Brain microvascular endothelial cell (primary cell): ENCODE measurements at regions not wholly inside any gene's neighbourhood (a gene's known extent, or its start where the extent isn't known, plus 50 kb on each side); places are given as distances from the start of the nearest gene placed in this dataset.

Source experiments
- DNase-seq: peaks from one replicate; pipeline ENCODE4 v3.0.0-alpha.2; 2020
- H3K27ac ChIP-seq: fragments of 250-450 bp; sonication (Bioruptor Pico); 2 replicates; pipeline ENCODE4 v1.5.1; 2020; ENCODE audit warnings: mild to moderate bottlenecking, moderate library complexity
- H3K27me3 ChIP-seq: fragments of 250-450 bp; sonication (Bioruptor Pico); replicated peaks from 2 replicates; pipeline ENCODE4 v1.5.1; 2020; ENCODE audit warnings: mild to moderate bottlenecking
- H3K36me3 ChIP-seq: fragments of 250-450 bp; sonication (Bioruptor Pico); replicated peaks from 2 replicates; pipeline ENCODE4 v1.5.1; 2020; ENCODE audit warnings: mild to moderate bottlenecking
- H3K4me3 ChIP-seq: 2 replicates; pipeline ENCODE4 v1.5.1; 2011; ENCODE audit warnings: low read depth, mild to moderate bottlenecking, control low read depth, low read length, moderate library complexity
- in situ Hi-C: cut with HindIII; loops from 2 replicates; pipeline ENCODE4 v1.10.0; 2017; ENCODE audit warnings: low sequenced_read_pairs, low pct_ligation_motif_present
- TF ChIP-seq, protein P1 (sequence below): IDR thresholded peaks from 2 replicates; pipeline ENCODE4 v1.5.1; 2011; ENCODE audit warnings: low read depth, mild to moderate bottlenecking, moderate library complexity, low read length, control low read depth, inconsistent platforms; ENCODE audit errors: missing control alignments

- Histone ChIP-seq H3K27me3 (peaks cover 28% of the 10 kb centered on the region), H3K4me3 (no peak overlapping the region), H3K36me3 (no peaks in the 10 kb centered on the region), H3K27ac (no peak overlapping the region)
- no peak for DNase-seq
- TF ChIP-seq, protein P1, sequence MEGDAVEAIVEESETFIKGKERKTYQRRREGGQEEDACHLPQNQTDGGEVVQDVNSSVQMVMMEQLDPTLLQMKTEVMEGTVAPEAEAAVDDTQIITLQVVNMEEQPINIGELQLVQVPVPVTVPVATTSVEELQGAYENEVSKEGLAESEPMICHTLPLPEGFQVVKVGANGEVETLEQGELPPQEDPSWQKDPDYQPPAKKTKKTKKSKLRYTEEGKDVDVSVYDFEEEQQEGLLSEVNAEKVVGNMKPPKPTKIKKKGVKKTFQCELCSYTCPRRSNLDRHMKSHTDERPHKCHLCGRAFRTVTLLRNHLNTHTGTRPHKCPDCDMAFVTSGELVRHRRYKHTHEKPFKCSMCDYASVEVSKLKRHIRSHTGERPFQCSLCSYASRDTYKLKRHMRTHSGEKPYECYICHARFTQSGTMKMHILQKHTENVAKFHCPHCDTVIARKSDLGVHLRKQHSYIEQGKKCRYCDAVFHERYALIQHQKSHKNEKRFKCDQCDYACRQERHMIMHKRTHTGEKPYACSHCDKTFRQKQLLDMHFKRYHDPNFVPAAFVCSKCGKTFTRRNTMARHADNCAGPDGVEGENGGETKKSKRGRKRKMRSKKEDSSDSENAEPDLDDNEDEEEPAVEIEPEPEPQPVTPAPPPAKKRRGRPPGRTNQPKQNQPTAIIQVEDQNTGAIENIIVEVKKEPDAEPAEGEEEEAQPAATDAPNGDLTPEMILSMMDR: no peak
- in situ Hi-C loops: no loop called here
These were observed 108.1 kb downstream of the UCHL1 start for GRCh38 chr4:41364876-41365275.

- Histone ChIP-seq H3K27me3 (peaks cover 25% of the 10 kb centered on the region), H3K27ac (no peak overlapping the region), H3K4me3 (no peak overlapping the region), H3K36me3 (no peaks in the 10 kb centered on the region)
- in situ Hi-C loops: no loop called here
- TF ChIP-seq, protein P1: no peak
- DNase-seq: no peak
These were observed 109.0 kb downstream of the UCHL1 start for GRCh38 chr4:41365681-41366080.

DNA sequence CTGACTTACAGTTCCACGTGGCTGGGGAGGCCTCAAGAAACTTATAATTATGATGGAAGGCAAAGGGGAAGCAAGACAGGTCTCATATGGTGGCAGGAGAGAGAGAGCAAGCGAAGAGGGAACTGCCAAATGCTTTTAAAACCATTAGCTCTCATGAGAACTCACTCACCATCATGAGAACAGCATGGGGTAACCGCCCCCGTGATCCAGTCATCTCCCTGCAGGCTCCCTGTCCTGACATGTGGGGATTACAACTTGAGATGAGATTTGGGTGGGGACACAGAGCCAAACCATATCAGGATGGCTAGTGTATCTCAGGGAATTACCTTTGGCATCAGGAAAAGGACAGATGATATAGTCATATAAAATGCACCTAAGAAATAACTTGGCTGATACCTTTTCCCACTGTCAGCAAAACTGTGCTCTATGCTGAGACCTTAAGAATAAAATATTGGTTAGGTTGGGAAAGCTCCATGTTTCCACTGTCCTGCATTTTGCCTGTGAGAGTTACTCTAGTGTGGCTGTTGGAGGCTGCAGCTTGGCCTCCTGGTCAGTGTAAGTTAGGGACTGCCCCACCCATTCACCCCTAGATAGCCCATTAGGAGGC is 110.3 kb downstream of the UCHL1 start:
- in situ Hi-C loops: no loop called here
- Histone ChIP-seq H3K27ac (no peak overlapping the region), H3K36me3 (no peaks in the 10 kb centered on the region), H3K27me3 (peaks cover 15% of the 10 kb centered on the region), H3K4me3 (no peak overlapping the region)
- TF ChIP-seq, protein P1: no peak
- no peak for DNase-seq

DNA sequence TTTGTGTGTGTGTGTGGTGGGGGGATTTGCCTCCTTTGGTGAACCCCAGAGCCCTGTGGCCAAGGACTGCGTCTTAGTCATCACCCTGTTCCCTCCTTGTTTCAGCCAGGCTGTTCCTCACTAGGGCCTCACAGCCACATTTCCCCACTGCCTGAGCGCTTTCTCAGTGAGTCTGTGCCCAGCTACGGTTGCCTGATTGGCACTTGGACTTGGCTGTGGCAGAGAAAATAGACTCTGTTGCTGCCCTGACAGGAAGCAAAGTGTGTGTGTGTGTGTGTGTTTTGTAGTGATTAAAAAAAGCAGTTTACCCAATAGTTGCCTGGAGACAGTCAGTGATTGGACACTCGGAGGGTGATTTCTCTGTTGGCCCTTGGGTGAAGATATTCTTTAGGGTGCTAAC is 113.0 kb downstream of the UCHL1 start:
- H3K36me3 ChIP-seq: no peaks in the 10 kb centered on the region
- TF ChIP-seq, protein P1: no peak
- H3K27ac ChIP-seq: no peak overlapping the region
- H3K27me3 ChIP-seq: no peaks in the 10 kb centered on the region
- H3K4me3 ChIP-seq: no peak overlapping the region
- in situ Hi-C loops: no loop called here
- DNase-seq: no peak

DNA sequence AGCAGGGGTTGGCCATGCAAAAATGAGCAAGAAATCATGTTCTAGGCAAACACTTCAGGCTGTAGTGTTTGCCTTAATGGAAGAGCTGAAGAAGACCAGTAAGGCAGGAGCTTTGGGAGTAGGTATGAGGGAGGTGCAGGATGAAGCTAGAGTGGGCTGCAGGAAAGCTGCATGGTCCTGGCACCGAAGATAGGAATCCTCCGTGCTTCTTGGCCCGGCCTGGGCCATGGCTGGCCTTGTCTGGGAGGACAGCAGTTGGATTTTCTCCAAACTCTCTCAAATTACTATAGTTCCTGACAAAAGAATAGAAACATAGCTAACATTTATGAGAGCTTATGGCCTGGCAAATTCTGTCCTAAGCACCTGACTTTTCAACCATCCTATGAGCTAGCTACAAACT is 116.5 kb downstream of the UCHL1 start:
- Histone ChIP-seq H3K36me3 (no peaks in the 10 kb centered on the region), H3K27me3 (no peaks in the 10 kb centered on the region), H3K27ac (no peak overlapping the region), H3K4me3 (no peak overlapping the region)
- TF ChIP-seq, protein P1: no peak
- DNase-seq: no peak
- in situ Hi-C loops: no loop called here

GRCh38 chr4:41374490-41374889 is 117.8 kb downstream of the UCHL1 start:
- no peak for DNase-seq
- Histone ChIP-seq H3K4me3 (no peak overlapping the region), H3K27me3 (no peaks in the 10 kb centered on the region), H3K36me3 (no peaks in the 10 kb centered on the region), H3K27ac (no peak overlapping the region)
- in situ Hi-C loops: no loop called here
- TF ChIP-seq, protein P1: no peak
